ENCODE measurements at regions not wholly inside any gene's neighbourhood (a gene's known extent, or its start where the extent isn't known, plus 50 kb on each side); places are given as distances from the start of the nearest gene placed in this dataset.
A peak's percentile ranks its signal among the peaks of the same experiment; 100 is the strongest.

- no peak for DNase-seq (ENCODE audit: low read depth)
- TF ChIP-seq, protein P1, sequence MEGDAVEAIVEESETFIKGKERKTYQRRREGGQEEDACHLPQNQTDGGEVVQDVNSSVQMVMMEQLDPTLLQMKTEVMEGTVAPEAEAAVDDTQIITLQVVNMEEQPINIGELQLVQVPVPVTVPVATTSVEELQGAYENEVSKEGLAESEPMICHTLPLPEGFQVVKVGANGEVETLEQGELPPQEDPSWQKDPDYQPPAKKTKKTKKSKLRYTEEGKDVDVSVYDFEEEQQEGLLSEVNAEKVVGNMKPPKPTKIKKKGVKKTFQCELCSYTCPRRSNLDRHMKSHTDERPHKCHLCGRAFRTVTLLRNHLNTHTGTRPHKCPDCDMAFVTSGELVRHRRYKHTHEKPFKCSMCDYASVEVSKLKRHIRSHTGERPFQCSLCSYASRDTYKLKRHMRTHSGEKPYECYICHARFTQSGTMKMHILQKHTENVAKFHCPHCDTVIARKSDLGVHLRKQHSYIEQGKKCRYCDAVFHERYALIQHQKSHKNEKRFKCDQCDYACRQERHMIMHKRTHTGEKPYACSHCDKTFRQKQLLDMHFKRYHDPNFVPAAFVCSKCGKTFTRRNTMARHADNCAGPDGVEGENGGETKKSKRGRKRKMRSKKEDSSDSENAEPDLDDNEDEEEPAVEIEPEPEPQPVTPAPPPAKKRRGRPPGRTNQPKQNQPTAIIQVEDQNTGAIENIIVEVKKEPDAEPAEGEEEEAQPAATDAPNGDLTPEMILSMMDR (conservative IDR thresholded peaks at IDR 0.05; ENCODE audit: low read depth, low read length), result no peak
- H3K4me3 ChIP-seq (ENCODE audit: low read depth, low read length), result no peak overlapping the region
Measured at GRCh38 chr6:137954253-137954652, 87.2 kb downstream of the TNFAIP3 start.

- DNase-seq (ENCODE audit: low read depth), result no peak
- TF ChIP-seq, protein P1 (conservative IDR thresholded peaks at IDR 0.05; ENCODE audit: low read depth, low read length), result no peak
- no peak overlapping the region for H3K4me3 ChIP-seq (ENCODE audit: low read depth, low read length)
Measured at GRCh38 chr6:137956098-137956488, 89.0 kb downstream of the TNFAIP3 start.

GRCh38 chr6:137957471-137957870 lies 90.4 kb downstream of the TNFAIP3 start:
- TF ChIP-seq, protein P1 (conservative IDR thresholded peaks at IDR 0.05; ENCODE audit: low read depth, low read length), result no peak
- H3K4me3 ChIP-seq (ENCODE audit: low read depth, low read length), result no peak overlapping the region
- DNase-seq (ENCODE audit: low read depth), result no peak

DNA sequence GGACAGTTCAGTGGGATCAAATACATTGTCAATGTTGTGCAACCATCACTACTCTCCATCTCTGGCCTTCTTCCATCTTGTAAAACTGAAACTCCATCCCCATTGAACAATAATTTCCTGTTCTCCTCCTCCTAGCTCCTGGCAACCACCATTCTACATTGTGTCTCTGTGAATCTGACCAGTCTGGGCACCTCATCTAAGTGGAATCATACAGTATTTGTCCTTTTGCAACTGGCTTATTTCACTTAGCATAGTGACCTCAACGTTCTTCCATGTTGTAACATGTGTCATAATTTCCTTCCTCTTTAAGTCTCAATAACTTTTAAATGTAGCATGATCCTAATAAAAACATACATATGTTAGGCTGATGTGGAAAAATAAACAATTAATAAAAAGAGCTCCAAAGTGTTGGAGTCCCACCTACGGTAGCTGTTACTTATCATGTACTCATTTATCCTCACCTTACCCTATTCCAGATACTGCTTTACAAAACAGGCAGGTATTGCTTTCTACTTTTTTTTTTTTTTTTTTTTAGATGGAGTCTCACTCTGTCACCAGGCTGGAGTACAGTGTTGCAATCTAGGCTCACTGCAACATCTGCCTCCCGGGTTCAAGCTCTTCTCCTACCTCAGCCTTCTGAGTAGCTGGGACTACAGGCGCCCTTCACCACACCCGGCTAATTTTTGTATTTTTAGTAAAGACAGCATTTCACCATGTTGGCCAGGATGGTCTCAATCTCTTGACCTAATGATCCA lies 91.9 kb downstream of the TNFAIP3 start:
- H3K4me3 ChIP-seq (ENCODE audit: low read depth, low read length), result no peak overlapping the region
- TF ChIP-seq, protein P1 (conservative IDR thresholded peaks at IDR 0.05; ENCODE audit: low read depth, low read length), result no peak
- DNase-seq (ENCODE audit: low read depth), result peak; percentile 21

- TF ChIP-seq, protein P1 (conservative IDR thresholded peaks at IDR 0.05; ENCODE audit: low read depth, low read length), result no peak
- H3K4me3 ChIP-seq (ENCODE audit: low read depth, low read length), result no peak overlapping the region
- no peak for DNase-seq (ENCODE audit: low read depth)
Measured at GRCh38 chr6:137962725-137963124, 95.7 kb downstream of the TNFAIP3 start.

DNA sequence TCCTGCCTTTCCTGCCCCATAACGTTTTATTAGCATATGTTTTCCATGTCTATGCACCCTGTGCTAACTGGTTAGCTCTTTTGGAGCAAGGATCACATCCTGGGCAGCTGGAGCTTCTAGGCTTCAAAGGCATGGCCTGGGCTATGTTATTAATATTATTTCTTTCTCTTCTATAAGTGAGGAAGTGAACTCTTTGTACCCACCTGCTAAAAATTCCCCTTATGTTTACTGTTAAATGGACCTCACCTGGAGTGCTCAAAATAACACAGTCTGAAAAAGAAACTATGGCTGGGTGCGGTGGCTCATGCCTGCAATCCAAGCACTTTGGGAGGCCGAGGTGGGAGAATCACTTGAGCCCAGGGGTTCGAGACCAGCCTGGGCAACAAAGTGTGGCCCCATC lies 97.8 kb downstream of the TNFAIP3 start:
- TF ChIP-seq, protein P1 (conservative IDR thresholded peaks at IDR 0.05; ENCODE audit: low read depth, low read length), result no peak
- DNase-seq (ENCODE audit: low read depth), result no peak
- no peak overlapping the region for H3K4me3 ChIP-seq (ENCODE audit: low read depth, low read length)
